ENCODE measurements at regions not wholly inside any gene's neighbourhood (a gene's known extent, or its start where the extent isn't known, plus 50 kb on each side); places are given as distances from the start of the nearest gene placed in this dataset.
"Not testable (repeated sequence)": the region's sequence is repeated elsewhere in the genome, so short reads cannot be mapped to it uniquely, and the experiment has no call there.

DNA sequence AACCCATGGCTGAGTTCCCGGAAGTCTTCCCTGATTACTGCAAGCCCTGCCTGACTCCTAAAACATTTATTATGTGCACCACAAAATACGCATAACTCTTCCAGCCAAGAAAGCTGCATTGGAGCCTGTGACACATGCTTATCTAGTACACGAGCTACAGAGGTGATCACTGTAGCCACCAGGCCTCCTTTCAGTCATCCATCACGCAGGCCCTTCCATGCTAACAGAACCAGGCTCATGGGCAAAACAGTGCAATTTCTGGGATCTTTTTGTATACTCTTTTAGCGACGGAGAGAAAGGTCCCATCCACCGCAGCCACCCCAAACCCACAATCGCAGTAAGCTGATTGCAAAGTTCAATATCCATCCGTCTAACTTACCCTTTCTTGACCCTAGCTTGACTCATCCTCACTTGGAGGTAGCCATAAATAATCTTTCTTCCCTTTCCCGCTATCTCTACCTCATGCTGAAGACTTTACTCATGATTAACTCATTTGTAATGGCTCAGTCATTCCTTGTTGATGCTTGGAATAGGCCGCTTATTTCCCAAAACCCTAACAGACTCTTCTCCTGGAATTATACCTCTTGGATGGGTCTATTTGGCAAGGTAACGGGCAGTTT is 1203.5 kb downstream of the TYW1 start:
- DNase-seq, result no peak

DNA sequence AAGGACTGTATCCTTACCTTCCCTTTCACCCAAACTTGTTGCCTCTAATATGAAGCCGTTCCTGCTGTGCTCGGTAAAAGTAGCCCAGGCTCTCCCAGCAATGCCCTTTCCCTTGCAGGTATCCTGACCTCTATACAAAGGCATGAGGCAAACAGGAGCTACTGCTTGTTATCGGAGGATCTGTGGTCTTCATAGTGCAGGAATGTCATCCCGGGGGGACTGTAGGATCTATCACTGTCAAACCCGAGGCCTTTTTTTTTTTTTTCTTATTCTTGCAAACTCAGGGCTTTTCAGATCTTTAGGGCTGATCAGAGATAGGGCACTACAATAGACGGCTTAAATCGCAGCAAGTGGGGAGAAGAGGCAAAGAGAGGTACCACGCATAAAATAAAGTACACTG is 1206.6 kb downstream of the TYW1 start:
- DNase-seq, result no peak

DNA sequence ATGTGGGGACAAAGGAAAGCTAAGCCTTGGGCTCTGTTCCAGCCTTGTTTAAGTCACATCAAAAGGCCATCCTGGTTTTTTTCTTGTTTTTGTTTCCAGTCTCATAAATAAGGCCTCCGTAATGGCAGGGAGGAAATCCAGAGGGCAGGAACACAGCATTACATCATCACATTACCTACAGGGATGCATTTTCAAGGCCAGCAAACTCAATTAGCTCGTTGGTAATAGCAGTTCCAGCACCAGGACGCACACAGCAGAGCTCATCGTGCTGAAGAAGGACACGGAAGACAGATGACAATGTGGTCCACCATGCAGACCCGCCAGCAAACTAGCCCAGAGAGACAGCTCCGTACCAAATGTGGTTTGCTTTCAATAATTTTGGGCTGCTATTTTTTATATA is 1209.2 kb downstream of the TYW1 start:
- no peak for DNase-seq

DNA sequence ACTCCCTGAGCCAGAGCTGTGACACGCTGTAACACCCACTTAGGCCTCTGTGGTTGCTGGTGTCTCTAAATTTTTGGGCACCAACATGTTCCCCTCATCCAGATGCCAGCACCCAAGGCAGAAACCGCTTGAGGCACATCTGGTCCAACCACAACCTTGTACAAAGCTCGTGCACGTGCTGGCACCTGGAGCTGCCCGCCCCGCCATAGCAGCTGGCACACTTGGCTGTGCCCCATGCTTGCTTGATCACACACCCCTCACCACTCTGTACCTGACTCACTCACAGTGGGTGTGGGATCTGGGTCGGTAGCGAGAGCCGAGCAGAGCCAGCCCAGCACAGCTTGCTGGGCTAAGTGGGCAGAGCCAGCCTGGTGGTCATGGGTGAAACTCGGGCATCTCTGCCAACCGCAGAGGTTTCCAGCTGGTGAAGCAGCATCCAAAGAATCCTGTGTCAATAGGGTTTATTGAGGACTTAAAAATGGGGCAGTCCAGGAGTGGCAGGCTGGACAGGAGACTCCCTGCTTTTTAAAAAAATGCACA is 1210.4 kb downstream of the TYW1 start:
- no peak for DNase-seq

DNA sequence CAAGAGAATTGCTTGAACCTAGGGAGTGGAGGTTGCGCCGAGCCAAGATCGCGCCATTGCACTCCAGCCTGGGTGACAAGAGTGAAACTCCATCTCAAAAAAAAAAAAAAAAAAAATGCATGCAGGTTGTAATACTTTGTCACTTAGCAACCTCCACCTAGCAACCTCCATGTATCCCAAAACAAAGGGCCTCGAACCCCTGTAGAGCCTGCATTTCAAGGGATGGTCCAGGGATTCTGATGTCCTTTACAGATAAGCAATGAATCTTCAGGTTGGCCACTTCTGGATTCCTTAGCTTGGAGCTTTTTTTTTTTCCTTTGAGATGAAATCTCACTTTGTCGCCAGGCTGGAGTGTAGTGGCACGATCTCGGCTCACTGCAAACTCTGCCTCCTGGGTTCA is 1211.0 kb downstream of the TYW1 start:
- DNase-seq, result no peak

DNA sequence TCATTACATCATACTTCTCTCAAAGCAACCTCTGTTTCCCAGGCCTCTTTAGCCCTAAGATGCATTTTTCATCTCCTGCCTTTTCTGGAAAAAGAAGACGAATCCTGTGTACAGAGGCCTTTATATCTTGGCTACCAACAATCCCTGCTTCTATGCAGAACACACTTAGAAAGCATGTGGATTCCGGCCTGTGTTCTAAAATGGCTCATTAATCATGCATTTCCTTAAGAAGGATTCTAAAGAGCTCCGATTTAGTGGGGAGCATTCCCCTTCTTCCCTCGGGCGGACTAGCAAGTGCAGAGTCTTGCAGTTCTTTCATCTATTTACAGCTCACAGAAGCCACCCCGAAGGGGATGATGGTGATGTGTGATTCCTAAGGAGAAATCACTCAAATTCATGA is 1212.9 kb downstream of the TYW1 start:
- DNase-seq, result no peak

- no peak for DNase-seq
These were observed 1217.2 kb downstream of the TYW1 start for GRCh38 chr7:68213838-68214237.

GRCh38 chr7:68216051-68216450 is 1219.4 kb downstream of the TYW1 start:
- DNase-seq, result no peak

DNA sequence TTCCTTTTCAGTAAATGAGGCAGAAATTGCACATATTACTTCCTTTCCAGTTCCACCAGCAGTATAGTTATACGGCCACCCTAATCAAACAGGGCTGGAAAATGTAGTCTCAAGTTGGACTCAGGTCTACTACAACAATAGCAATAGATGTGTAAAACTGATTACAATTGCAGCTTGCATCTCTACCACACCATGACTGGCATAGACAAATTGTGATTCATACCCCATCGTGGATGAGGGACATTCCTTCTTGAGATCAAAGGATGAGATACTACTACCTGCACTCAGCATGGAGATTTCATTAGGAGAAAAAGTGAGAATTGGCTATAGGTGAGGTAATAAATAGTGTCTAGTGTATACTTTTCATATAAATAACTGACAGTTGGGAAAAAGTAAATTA is 1220.8 kb downstream of the TYW1 start:
- DNase-seq, result no peak

DNA sequence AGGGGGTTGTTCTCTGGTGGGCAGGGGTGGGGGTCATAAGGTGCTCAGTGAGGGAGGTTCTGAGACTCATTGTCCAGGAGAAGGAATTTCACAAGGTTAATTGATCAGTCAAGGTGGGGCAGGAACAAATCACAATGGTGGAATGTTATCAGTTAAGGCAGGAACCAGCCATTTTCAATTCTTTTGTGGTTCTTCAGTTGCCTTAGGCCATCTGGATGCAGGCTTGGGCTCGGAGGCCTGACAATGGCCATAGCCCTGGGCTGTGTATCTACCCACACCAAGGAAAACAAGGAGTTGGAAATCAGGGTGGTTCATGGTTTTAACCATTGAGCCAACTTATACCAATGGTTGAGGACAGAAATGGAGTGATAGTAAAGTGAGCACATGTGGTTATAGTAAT is 1221.8 kb downstream of the TYW1 start:
- DNase-seq, result no peak

GRCh38 chr7:68222311-68222710 is 1225.7 kb downstream of the TYW1 start:
- DNase-seq, result no peak

GRCh38 chr7:68224041-68224741 is 1227.6 kb downstream of the TYW1 start:
- no peak for DNase-seq

- DNase-seq, result not testable (repeated sequence)
These were observed 1234.4 kb downstream of the TYW1 start for GRCh38 chr7:68231011-68231410.

- no peak for DNase-seq
These were observed 1239.3 kb downstream of the TYW1 start for GRCh38 chr7:68235937-68236336.

DNA sequence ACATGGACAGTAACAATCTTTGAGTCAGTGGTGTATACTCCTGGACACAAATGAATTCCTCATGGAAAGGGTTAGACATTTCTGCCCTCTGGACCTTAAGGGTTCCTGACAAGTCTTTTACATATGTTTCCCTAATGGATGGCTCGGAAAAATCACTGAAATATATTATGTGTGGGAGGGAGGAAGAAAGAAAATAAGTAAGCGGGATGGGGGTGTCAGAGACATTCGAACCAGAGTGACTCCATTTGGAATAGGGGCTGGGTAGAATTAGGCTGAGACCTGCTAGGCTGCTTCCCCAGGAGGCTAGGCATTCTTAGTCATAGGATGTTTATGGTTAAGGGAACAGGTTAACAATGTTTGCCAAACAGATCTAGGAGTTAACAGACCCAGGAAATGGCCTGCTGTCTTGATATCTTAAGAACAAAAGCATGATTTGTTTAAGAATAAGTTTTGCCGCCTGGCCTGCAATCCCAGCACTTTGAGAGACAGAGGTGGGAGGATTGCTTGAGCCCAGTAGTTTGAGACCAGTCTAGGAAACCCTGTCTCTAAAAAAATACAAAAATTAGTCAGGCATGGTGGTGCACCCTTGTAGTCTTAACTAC is 1241.7 kb downstream of the TYW1 start:
- no peak for DNase-seq

DNA sequence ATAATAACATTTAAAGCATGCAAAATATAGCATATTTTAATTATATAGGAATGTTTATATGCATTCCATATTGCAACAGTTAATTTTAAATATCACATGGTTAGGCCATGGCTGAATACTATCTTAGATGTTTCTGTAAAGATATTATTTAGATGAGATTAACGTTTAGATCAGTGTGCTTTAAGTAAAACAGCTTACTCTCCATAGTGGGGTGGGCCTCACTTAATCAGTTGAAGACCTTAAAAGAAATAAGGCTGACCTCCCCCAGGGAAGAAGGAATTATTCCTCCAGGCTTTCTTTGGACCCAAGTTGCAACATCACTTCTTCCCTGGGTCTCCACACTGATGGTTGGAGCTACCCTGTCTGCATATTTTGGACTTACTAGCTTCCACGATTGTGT is 1246.5 kb downstream of the TYW1 start:
- DNase-seq, result no peak

GRCh38 chr7:68244389-68244788 is 1247.8 kb downstream of the TYW1 start:
- DNase-seq, result no peak

DNA sequence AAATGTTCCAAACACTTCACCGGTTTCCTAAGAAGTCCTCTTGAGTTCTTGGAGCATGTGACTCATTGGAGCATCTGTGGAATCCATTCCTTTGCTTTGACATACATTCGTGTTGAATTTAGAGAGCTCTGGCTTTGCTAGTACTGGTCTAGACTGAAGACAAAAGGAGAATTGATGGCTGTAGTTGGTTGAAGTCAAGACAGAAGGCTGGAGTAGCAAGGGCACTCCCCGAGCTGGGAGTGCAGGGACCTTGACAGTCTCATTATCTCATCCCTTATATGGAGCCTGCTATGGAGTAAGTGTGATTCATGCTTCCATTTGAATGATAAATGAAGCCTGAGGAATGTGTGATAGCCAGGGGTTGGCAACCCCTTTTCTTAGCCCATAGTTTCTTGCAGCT is 1249.1 kb downstream of the TYW1 start:
- DNase-seq, result no peak

- no peak for DNase-seq
These were observed 1249.6 kb downstream of the TYW1 start for GRCh38 chr7:68246189-68246633.

GRCh38 chr7:68247126-68247525 is 1250.5 kb downstream of the TYW1 start:
- DNase-seq, result no peak

DNA sequence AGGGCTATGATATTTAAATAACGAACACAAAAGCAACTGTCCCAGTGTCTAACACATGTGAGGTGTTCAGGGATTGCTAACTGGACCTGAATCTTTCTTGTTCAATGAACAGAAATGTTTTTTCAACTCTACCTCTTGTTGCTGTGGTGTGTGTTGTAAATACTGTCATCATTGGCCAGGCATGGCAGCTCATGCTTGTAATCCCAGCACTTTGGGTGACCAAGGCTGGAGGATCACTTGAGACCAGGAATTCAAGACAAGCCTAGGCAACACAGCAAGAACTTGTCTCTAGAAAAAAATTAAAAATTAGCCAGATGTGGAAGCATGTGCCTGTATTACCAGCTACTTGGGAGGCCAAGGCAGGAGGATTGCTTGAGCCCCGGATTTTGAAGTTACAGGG is 1250.9 kb downstream of the TYW1 start:
- DNase-seq, result no peak

- DNase-seq, result no peak
These were observed 1252.3 kb downstream of the TYW1 start for GRCh38 chr7:68248973-68249372.

- no peak for DNase-seq
These were observed 1253.0 kb downstream of the TYW1 start for GRCh38 chr7:68249611-68250010.

DNA sequence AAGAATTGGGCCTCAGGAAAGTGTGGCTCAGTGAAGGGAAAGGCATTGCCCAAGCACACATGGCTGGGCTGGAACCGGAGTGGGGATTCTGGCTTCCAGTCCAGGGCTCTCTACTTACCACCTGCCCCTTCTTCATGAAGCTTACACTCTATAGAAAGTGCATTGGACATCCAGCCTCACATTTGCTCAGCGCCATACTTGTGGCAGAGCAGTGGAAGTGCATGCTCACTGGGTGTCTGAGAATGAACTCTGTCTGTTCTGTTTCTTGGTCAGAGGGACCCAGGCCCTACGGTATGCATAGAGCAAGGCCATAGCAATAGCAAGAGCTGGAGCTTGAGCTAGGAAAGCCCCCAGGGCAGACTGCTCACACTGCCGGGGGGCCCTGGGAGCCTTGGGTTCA is 1253.5 kb downstream of the TYW1 start:
- DNase-seq, result no peak

All from AML-193 (cell line).